A549 (cell line): ENCODE measurements at regions not wholly inside any gene's neighbourhood (a gene's known extent, or its start where the extent isn't known, plus 50 kb on each side); places are given as distances from the start of the nearest gene placed in this dataset.

Experiments
- ATAC-seq, 2 experiments: fragments of 200-7000 bp in 1 of 2; fragments of >200 bp in 1 of 2; cut with Nextera tagmentation in 1 of 2; cut with Tn5 transposase in 1 of 2; 3 replicates each; pipeline versions ENCODE4 v1.8.0 to v1.9.1; 2018 to 2020; ENCODE audit warnings: mild to moderate bottlenecking in 1 of 2, moderate library complexity in 1 of 2
- CTCF ChIA-PET: fragments of 300-600 bp; sonication (Branson Sonifier 250); formaldehyde crosslinking; extraction: SDS; loops from one replicate; lab custom pipeline; 2021; ENCODE audit warnings: antibody characterized with exemption, inconsistent platforms; lab: Yijun Ruan, JAX
- POLR2A ChIA-PET: fragments of 350-600 bp; formaldehyde crosslinking; extraction: SDS; loops from one replicate; lab custom pipeline; 2021; ENCODE audit warnings: antibody characterized with exemption, inconsistent platforms; lab: Yijun Ruan, JAX
- DNase-seq, 2 experiments: peaks; one replicate each; pipeline versions ENCODE4 v3.0.0 to v3.0.0-alpha.2; 2011 to 2016; ENCODE audit warnings: low read depth in 1 of 2, low spot score in 1 of 2
- FAIRE-seq: peaks from 2 replicates; lab custom pipeline; 2011; peaks lifted over from hg19 to GRCh38; lab: Jason Lieb, UNC
- H3K27ac ChIP-seq, 2 experiments: fragments of >200 bp; sonication (Bioruptor Twin); formaldehyde crosslinking; 3 replicates each; pipeline ENCODE4 v1.5.1; 2016 to 2017
- H3K4me1 ChIP-seq: fragments of >200 bp; sonication (Bioruptor Twin); formaldehyde crosslinking; 3 replicates; pipeline ENCODE4 v1.6.1; 2016
- H3K4me2 ChIP-seq: fragments of >200 bp; sonication (Bioruptor Twin); formaldehyde crosslinking; 3 replicates; pipeline ENCODE4 v1.6.1; 2016
- H3K4me3 ChIP-seq: fragments of >200 bp; sonication (Bioruptor Twin); formaldehyde crosslinking; 3 replicates; pipeline ENCODE4 v1.5.1; 2016
- H3K9me3 ChIP-seq: fragments of >200 bp; sonication (Bioruptor Twin); formaldehyde crosslinking; 3 replicates; pipeline ENCODE4 v1.6.1; 2016
- FOSB ChIP-seq: fragments of 250-450 bp; sonication (Bioruptor Pico); IDR thresholded peaks from 2 replicates; pipeline ENCODE4 v1.5.0; 2020; ENCODE audit warnings: mild to moderate bottlenecking, moderate library complexity
- HOXB5 ChIP-seq: fragments of 250-450 bp; sonication (Bioruptor Pico); IDR thresholded peaks from 2 replicates; pipeline ENCODE4 v1.5.0; 2020; ENCODE audit warnings: mild to moderate bottlenecking, moderate library complexity
- JUN ChIP-seq, 2 experiments: fragments of >200 bp; sonication (Bioruptor Twin); formaldehyde crosslinking; IDR thresholded peaks; 2 replicates in 1 of 2; 3 replicates in 1 of 2; pipeline ENCODE4 v1.6.1; 2016 to 2017
- KDM1A ChIP-seq: fragments of 200-600 bp; sonication (generic); IDR thresholded peaks from 2 replicates; pipeline ENCODE4 v1.6.1; 2016; ENCODE audit warnings: low read depth, mild to moderate bottlenecking
- MAX ChIP-seq: IDR thresholded peaks from 2 replicates; pipeline ENCODE4 v1.6.1; 2012
- MAZ ChIP-seq: fragments of 150-350 bp; IDR thresholded peaks from 2 replicates; pipeline ENCODE4 v1.6.1; 2014; ENCODE audit warnings: antibody characterized with exemption, low read depth, low read length, borderline replicate concordance
- POLR2A ChIP-seq: IDR thresholded peaks from 2 replicates; pipeline ENCODE4 v1.6.1; 2012; ENCODE audit warnings: mild to moderate bottlenecking, low read length
- SMC3 ChIP-seq: fragments of >200 bp; sonication (Bioruptor Twin); formaldehyde crosslinking; IDR thresholded peaks from 3 replicates; pipeline ENCODE4 v1.6.1; 2018; ENCODE audit warnings: inconsistent platforms
- SREBF2 ChIP-seq: fragments of 450-650 bp; IDR thresholded peaks from 2 replicates; pipeline ENCODE4 v1.6.1; 2014; ENCODE audit warnings: mild to moderate bottlenecking, moderate library complexity
- ZFP36 ChIP-seq: fragments of 450-650 bp; IDR thresholded peaks from 2 replicates; pipeline ENCODE4 v1.6.1; 2014; ENCODE audit warnings: borderline replicate concordance; ENCODE audit not compliant: partially characterized antibody
- ZSCAN20 ChIP-seq: fragments of 250-450 bp; sonication (Bioruptor Pico); IDR thresholded peaks from 2 replicates; pipeline ENCODE4 v1.8.0; 2022; ENCODE audit warnings: mild to moderate bottlenecking, moderate library complexity
- WGBS: methylation state at CpG from one replicate; pipeline ENCODE4 v1.1.6; 2017; ENCODE audit errors: missing lambda C conversion rate; 5-methylcytosine and 5-hydroxymethylcytosine counted together
- TF ChIP-seq, protein P1 (sequence below): fragments of 200-600 bp; sonication (generic); IDR thresholded peaks from 2 replicates; pipeline ENCODE4 v1.6.1; 2016; ENCODE audit warnings: antibody characterized with exemption, mild to moderate bottlenecking, moderate library complexity
- TF ChIP-seq, protein P2 (sequence below): fragments of 150-350 bp; IDR thresholded peaks from 2 replicates; pipeline ENCODE4 v1.6.1; 2014; ENCODE audit warnings: low read depth, mild to moderate bottlenecking, low read length
- TF ChIP-seq, protein P3 (sequence below): fragments of >200 bp; sonication (Bioruptor Twin); formaldehyde crosslinking; IDR thresholded peaks from 2 replicates; pipeline ENCODE4 v1.6.1; 2016

GRCh38 chr3:42013691-42014457, 52.0 kb upstream of the ULK4 start:
- Histone ChIP-seq H3K4me1 (peaks cover 12% of the 10 kb centered on the region), H3K4me2 (peak overlapping the region; percentile 77), H3K27ac (peak overlapping the region; percentile 96 to 98)
- ChIA-PET CTCF (interaction anchor here (0.7 to 1.9 kb wide), 6 partner anchors 9 to 87 kb away, joined by 3 to 13 read pairs (median 4); partner anchors contain the start of gene TRAK1), POLR2A (no interaction called here)
- DNase-seq: no peak
- FAIRE-seq: no peak
- TF ChIP-seq JUN (IDR thresholded peaks at IDR 0.05): peak in 1 of 2 experiments; percentile 57; a peak in 1 of 5 replicates
- no peak for TF ChIP-seq SREBF2
- peak; percentile 73 for TF ChIP-seq MAX
- TF ChIP-seq, all 56 proteins: peak for 2
- 4% methylated on average over 24 of the region's 103 CpGs for WGBS
- ATAC-seq: peak; percentile 45 to 70
- peak overlapping the region; percentile 98 for H3K4me3 ChIP-seq
- H3K9me3 ChIP-seq: no peaks in the 10 kb centered on the region

DNA sequence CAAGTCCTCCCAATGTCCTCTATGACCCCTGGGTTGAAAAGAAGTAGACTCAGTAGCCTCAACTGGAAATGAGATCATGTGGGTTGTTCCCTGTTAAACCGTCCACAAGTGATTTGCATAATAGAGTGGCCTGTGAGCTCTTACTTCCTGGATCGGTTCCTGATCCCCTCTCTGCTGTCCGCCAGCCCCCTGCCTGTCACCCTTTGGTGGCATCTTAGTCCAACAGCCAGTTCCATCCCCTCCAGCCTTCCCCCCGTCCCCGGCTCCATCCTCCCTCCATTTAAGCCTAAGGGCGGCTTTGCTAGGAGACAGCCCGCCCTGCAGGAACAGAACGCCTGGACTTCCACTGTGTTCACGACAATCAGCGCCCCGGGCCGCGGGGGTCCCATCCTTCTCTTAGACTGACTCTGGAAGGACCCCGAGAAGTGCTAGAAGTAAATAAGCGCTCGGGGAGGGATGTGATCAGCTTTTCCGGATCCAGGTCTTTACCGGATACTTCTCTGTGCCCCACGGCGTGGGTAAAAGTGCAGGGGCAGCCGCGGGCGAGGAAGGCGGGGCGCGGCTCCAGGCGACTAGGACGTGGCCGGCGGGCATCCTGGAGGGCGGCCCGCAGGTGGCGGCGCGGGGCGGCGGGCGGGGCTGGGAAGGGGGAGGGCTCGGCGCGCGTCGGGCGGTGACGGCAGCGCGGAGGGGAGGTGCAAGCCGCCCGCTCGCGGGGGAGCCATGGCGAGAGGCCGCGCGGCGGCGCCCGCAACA, 51.2 kb upstream of the ULK4 start:
- FAIRE-seq (no peak), ATAC-seq (peak; percentile 89 to 91), DNase-seq (peak; percentile 50 to 56)
- peaks cover 11% of the 10 kb centered on the region for H3K4me1 ChIP-seq
- ChIA-PET POLR2A (interaction anchor here (0.6 kb wide), 1 partner anchor 8 kb away, joined by 3 read pairs; no protein-coding TSS in a partner anchor), CTCF (interaction anchor here (0.9 to 1.9 kb wide), 3 partner anchors 9 to 87 kb away, joined by 3 to 7 read pairs (median 4); no protein-coding TSS in a partner anchor)
- TF ChIP-seq, protein P1, sequence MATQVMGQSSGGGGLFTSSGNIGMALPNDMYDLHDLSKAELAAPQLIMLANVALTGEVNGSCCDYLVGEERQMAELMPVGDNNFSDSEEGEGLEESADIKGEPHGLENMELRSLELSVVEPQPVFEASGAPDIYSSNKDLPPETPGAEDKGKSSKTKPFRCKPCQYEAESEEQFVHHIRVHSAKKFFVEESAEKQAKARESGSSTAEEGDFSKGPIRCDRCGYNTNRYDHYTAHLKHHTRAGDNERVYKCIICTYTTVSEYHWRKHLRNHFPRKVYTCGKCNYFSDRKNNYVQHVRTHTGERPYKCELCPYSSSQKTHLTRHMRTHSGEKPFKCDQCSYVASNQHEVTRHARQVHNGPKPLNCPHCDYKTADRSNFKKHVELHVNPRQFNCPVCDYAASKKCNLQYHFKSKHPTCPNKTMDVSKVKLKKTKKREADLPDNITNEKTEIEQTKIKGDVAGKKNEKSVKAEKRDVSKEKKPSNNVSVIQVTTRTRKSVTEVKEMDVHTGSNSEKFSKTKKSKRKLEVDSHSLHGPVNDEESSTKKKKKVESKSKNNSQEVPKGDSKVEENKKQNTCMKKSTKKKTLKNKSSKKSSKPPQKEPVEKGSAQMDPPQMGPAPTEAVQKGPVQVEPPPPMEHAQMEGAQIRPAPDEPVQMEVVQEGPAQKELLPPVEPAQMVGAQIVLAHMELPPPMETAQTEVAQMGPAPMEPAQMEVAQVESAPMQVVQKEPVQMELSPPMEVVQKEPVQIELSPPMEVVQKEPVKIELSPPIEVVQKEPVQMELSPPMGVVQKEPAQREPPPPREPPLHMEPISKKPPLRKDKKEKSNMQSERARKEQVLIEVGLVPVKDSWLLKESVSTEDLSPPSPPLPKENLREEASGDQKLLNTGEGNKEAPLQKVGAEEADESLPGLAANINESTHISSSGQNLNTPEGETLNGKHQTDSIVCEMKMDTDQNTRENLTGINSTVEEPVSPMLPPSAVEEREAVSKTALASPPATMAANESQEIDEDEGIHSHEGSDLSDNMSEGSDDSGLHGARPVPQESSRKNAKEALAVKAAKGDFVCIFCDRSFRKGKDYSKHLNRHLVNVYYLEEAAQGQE: no peak
- TF ChIP-seq, protein P2, sequence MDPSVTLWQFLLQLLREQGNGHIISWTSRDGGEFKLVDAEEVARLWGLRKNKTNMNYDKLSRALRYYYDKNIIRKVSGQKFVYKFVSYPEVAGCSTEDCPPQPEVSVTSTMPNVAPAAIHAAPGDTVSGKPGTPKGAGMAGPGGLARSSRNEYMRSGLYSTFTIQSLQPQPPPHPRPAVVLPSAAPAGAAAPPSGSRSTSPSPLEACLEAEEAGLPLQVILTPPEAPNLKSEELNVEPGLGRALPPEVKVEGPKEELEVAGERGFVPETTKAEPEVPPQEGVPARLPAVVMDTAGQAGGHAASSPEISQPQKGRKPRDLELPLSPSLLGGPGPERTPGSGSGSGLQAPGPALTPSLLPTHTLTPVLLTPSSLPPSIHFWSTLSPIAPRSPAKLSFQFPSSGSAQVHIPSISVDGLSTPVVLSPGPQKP: no peak
- TF ChIP-seq HOXB5: no peak
- TF ChIP-seq SMC3: peak; percentile 30; the same call in 1 of the 3 replicates
- TF ChIP-seq FOSB: no peak
- peak; percentile 73 for TF ChIP-seq ZFP36
- TF ChIP-seq MAZ: 0 out of 2 replicates have a peak, but pooled peaks have one; percentile 37
- TF ChIP-seq, protein P3, sequence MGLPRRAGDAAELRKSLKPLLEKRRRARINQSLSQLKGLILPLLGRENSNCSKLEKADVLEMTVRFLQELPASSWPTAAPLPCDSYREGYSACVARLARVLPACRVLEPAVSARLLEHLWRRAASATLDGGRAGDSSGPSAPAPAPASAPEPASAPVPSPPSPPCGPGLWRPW: no peak
- TF ChIP-seq KDM1A: 0 out of 2 replicates have a peak, but pooled peaks have one; percentile 30
- TF ChIP-seq POLR2A: peak; percentile 55
- TF ChIP-seq ZSCAN20: no peak
- 2% methylated on average over 14 of the region's 58 CpGs for WGBS
- H3K27ac ChIP-seq: peak overlapping the region; percentile 96 to 98
- no peaks in the 10 kb centered on the region for H3K9me3 ChIP-seq
- H3K4me2 ChIP-seq: peak overlapping the region; percentile 77
- H3K4me3 ChIP-seq: peak overlapping the region; percentile 98
